ENCODE measurements at regions not wholly inside any gene's neighbourhood (a gene's known extent, or its start where the extent isn't known, plus 50 kb on each side); places are given as distances from the start of the nearest gene placed in this dataset.
"Not testable (repeated sequence)": the region's sequence is repeated elsewhere in the genome, so short reads cannot be mapped to it uniquely, and the experiment has no call there.

- DNase-seq, result no peak
Measured at GRCh38 chr7:120168066-120168465, 104.9 kb upstream of the KCND2 start.

GRCh38 chr7:120169996-120170783 is 102.8 kb upstream of the KCND2 start:
- DNase-seq, result no peak

GRCh38 chr7:120170834-120171233 is 102.1 kb upstream of the KCND2 start:
- DNase-seq, result no peak

GRCh38 chr7:120171406-120171805 is 101.6 kb upstream of the KCND2 start:
- no peak for DNase-seq

- no peak for DNase-seq
Measured at GRCh38 chr7:120180221-120180620, 92.8 kb upstream of the KCND2 start.

GRCh38 chr7:120181499-120181898 is 91.5 kb upstream of the KCND2 start:
- DNase-seq, result no peak

- no peak for DNase-seq
Measured at GRCh38 chr7:120184866-120185265, 88.1 kb upstream of the KCND2 start.

GRCh38 chr7:120185940-120186682 is 86.9 kb upstream of the KCND2 start:
- no peak for DNase-seq

GRCh38 chr7:120186688-120187087 is 86.3 kb upstream of the KCND2 start:
- no peak for DNase-seq

GRCh38 chr7:120189623-120190022 is 83.4 kb upstream of the KCND2 start:
- DNase-seq, result no peak

- DNase-seq, result no peak
Measured at GRCh38 chr7:120190109-120190508, 82.9 kb upstream of the KCND2 start.

- no peak for DNase-seq
Measured at GRCh38 chr7:120190566-120190965, 82.4 kb upstream of the KCND2 start.

GRCh38 chr7:120191423-120191822 is 81.6 kb upstream of the KCND2 start:
- DNase-seq, result not testable (repeated sequence)

GRCh38 chr7:120201290-120201689 is 71.7 kb upstream of the KCND2 start:
- DNase-seq, result no peak

- DNase-seq, result no peak
Measured at GRCh38 chr7:120205101-120205500, 67.9 kb upstream of the KCND2 start.

- DNase-seq, result no peak
Measured at GRCh38 chr7:120207037-120207436, 65.9 kb upstream of the KCND2 start.

- DNase-seq, result no peak
Measured at GRCh38 chr7:120215654-120216053, 57.3 kb upstream of the KCND2 start.

GRCh38 chr7:120216947-120217346 is 56.0 kb upstream of the KCND2 start:
- DNase-seq, result no peak

- no peak for DNase-seq
Measured at GRCh38 chr7:120218712-120219111, 54.3 kb upstream of the KCND2 start.

- DNase-seq, result no peak
Measured at GRCh38 chr7:120221666-120222065, 51.3 kb upstream of the KCND2 start.

Measured in NCI-H1436 (cell line).